ENCODE measurements at regions not wholly inside any gene's neighbourhood (a gene's known extent, or its start where the extent isn't known, plus 50 kb on each side); places are given as distances from the start of the nearest gene placed in this dataset.

DNA sequence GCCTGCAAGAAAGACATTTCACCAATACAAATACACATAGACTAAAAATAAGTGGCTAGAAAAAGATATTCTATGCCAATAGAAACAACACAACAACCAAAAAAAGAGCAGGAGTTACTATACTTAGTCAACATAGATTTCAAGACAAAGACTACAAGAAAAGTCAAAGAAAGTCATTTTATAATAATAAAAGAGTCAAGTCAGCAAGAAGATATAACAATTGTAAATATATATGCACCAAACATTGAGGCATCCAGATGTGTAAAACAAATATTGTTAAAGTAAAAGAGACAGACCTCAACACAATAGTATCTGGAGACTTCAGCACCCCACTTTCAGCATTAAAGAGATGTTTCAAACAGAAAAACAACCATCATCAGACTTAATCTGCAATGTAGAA is 104.6 kb downstream of the AMY1C start:
- TF ChIP-seq CTCF (IDR thresholded peaks at IDR 0.05; ENCODE audit: low read depth, low read length) = no peak

GRCh38 chr1:103859721-103860120 is 110.0 kb downstream of the AMY1C start:
- no peak for TF ChIP-seq CTCF (IDR thresholded peaks at IDR 0.05; ENCODE audit: low read depth, low read length)
- DNase-seq = no peak
- Histone ChIP-seq H3K27ac (no peak overlapping the region), H3K36me3 (no peaks in the 10 kb centered on the region), H3K4me3 (ENCODE audit: low read depth, low read length) (no peak overlapping the region), H3K9me3 (ENCODE audit: severe bottlenecking) (no peaks in the 10 kb centered on the region), H3K27me3 (ENCODE audit: insufficient read depth, low read depth, severe bottlenecking) (no peaks in the 10 kb centered on the region)

More for the DNA sequence above, 104.6 kb downstream of the AMY1C start:
- Histone ChIP-seq H3K27me3 (ENCODE audit: insufficient read depth, low read depth, severe bottlenecking) (no peaks in the 10 kb centered on the region), H3K27ac (no peak overlapping the region), H3K4me3 (ENCODE audit: low read depth, low read length) (no peak overlapping the region), H3K36me3 (no peaks in the 10 kb centered on the region), H3K9me3 (ENCODE audit: severe bottlenecking) (no peaks in the 10 kb centered on the region)
- no peak for DNase-seq

GRCh38 chr1:103898576-103899345 is 149.1 kb downstream of the AMY1C start:
- TF ChIP-seq CTCF (IDR thresholded peaks at IDR 0.05; ENCODE audit: low read depth, low read length) = no peak
- Histone ChIP-seq H3K36me3 (no peaks in the 10 kb centered on the region), H3K9me3 (ENCODE audit: severe bottlenecking) (no peaks in the 10 kb centered on the region), H3K27ac (no peak overlapping the region; the same call in 1 of the 2 replicates), H3K4me3 (ENCODE audit: low read depth, low read length) (no peak overlapping the region), H3K27me3 (ENCODE audit: insufficient read depth, low read depth, severe bottlenecking) (no peaks in the 10 kb centered on the region)
- DNase-seq = no peak

GRCh38 chr1:103900005-103900404 is 150.3 kb downstream of the AMY1C start:
- no peak for DNase-seq
- Histone ChIP-seq H3K9me3 (ENCODE audit: severe bottlenecking) (no peaks in the 10 kb centered on the region), H3K36me3 (no peaks in the 10 kb centered on the region), H3K27me3 (ENCODE audit: insufficient read depth, low read depth, severe bottlenecking) (no peaks in the 10 kb centered on the region), H3K27ac (no peak overlapping the region), H3K4me3 (ENCODE audit: low read depth, low read length) (no peak overlapping the region)
- TF ChIP-seq CTCF (IDR thresholded peaks at IDR 0.05; ENCODE audit: low read depth, low read length) = no peak

DNA sequence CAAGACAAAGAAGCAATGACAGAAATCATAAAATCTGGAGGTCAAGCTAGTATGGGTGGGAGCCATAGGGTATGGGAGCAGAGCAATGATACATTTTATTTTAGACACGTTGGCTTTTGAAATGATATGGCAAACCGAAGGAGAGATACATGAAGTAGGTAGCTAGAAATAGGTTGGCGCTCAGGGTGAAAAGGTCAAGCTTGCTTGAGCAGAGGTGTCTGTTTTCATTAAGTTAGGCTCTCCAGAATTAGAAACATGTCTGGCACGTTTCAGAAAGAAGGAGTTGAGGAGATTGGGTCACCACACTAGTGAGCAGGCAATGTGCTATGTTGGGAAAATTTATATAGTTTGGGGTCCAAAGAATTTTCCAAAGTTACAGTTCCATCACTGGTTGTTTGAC is 151.4 kb downstream of the AMY1C start:
- Histone ChIP-seq H3K4me3 (ENCODE audit: low read depth, low read length) (no peak overlapping the region), H3K36me3 (no peaks in the 10 kb centered on the region), H3K27me3 (ENCODE audit: insufficient read depth, low read depth, severe bottlenecking) (no peaks in the 10 kb centered on the region), H3K9me3 (ENCODE audit: severe bottlenecking) (no peaks in the 10 kb centered on the region), H3K27ac (no peak overlapping the region)
- no peak for DNase-seq
- TF ChIP-seq CTCF (IDR thresholded peaks at IDR 0.05; ENCODE audit: low read depth, low read length) = no peak

GRCh38 chr1:103905363-103905762 is 155.7 kb downstream of the AMY1C start:
- H3K4me3 ChIP-seq (ENCODE audit: low read depth, low read length) = no peak overlapping the region
- no peaks in the 10 kb centered on the region for H3K27me3 ChIP-seq (ENCODE audit: insufficient read depth, low read depth, severe bottlenecking)
- no peak overlapping the region for H3K27ac ChIP-seq

More at GRCh38 chr1:103905363-103905762, 155.7 kb downstream of the AMY1C start:
- Histone ChIP-seq H3K9me3 (ENCODE audit: severe bottlenecking) (no peaks in the 10 kb centered on the region), H3K36me3 (no peaks in the 10 kb centered on the region)
- DNase-seq = no peak
- no peak for TF ChIP-seq CTCF (IDR thresholded peaks at IDR 0.05; ENCODE audit: low read depth, low read length)

Measured in WERI-Rb-1 (cell line).